DOHH2 (cell line): ENCODE measurements at regions not wholly inside any gene's neighbourhood (a gene's known extent, or its start where the extent isn't known, plus 50 kb on each side); places are given as distances from the start of the nearest gene placed in this dataset.

Experiments
- H3F3A ChIP-seq: fragments of 200-600 bp; sonication (generic), shearing (Covaris generic); 2 replicates; pipeline ENCODE4 v1.6.0; 2016; ENCODE audit warnings: antibody characterized with exemption, mild to moderate bottlenecking; ENCODE audit not compliant: control insufficient read depth, insufficient read depth
- H3K27ac ChIP-seq: fragments of 200-600 bp; sonication (generic); 2 replicates; pipeline ENCODE4 v1.5.1; 2014; ENCODE audit warnings: low read depth, mild to moderate bottlenecking, low read length, moderate library complexity
- H3K27me3 ChIP-seq: fragments of 200-600 bp; sonication (generic); 2 replicates; pipeline ENCODE4 v1.6.1; 2014; ENCODE audit warnings: mild to moderate bottlenecking, low read length, mixed read lengths; ENCODE audit not compliant: control insufficient read depth
- H3K36me3 ChIP-seq: fragments of 200-600 bp; sonication (generic); 2 replicates; pipeline ENCODE4 v1.6.1; 2014; ENCODE audit warnings: mild to moderate bottlenecking, low read length, moderate library complexity, mixed read lengths; ENCODE audit not compliant: control insufficient read depth
- H3K4me1 ChIP-seq: fragments of 200-600 bp; sonication (generic); 2 replicates; pipeline ENCODE4 v1.6.1; 2014; ENCODE audit warnings: mild to moderate bottlenecking, low read length, mixed read lengths; ENCODE audit not compliant: control insufficient read depth
- H3K4me2 ChIP-seq: fragments of 200-600 bp; sonication (generic); 2 replicates; pipeline ENCODE4 v1.6.0; 2014; ENCODE audit warnings: mild to moderate bottlenecking, low read length, moderate library complexity
- H3K4me3 ChIP-seq: fragments of 200-600 bp; sonication (generic); 2 replicates; pipeline ENCODE4 v1.5.1; 2014; ENCODE audit warnings: mild to moderate bottlenecking, low read length, mixed read lengths
- H3K79me2 ChIP-seq: fragments of 200-600 bp; sonication (generic); 2 replicates; pipeline ENCODE4 v1.6.1; 2014; ENCODE audit warnings: mild to moderate bottlenecking, low read length, mixed read lengths; ENCODE audit not compliant: control insufficient read depth
- H3K9me2 ChIP-seq: fragments of 200-600 bp; sonication (generic); replicated peaks from 2 replicates; pipeline ENCODE4 v1.6.1; 2014; ENCODE audit warnings: mild to moderate bottlenecking, low read length, mixed read lengths; ENCODE audit not compliant: control insufficient read depth
- H3K9me3 ChIP-seq: fragments of 200-600 bp; sonication (generic); 2 replicates; pipeline ENCODE4 v1.6.1; 2014; ENCODE audit warnings: antibody characterized with exemption, low read length, mixed read lengths; ENCODE audit not compliant: control insufficient read depth, insufficient read depth
- H4K20me1 ChIP-seq: fragments of 200-600 bp; sonication (generic); 2 replicates; pipeline ENCODE4 v1.6.0; 2014; ENCODE audit warnings: low read depth, mild to moderate bottlenecking, antibody characterized with exemption, low read length, moderate library complexity; ENCODE audit not compliant: control insufficient read depth, insufficient read depth
- CTCF ChIP-seq: fragments of 200-600 bp; sonication (generic); IDR thresholded peaks from one replicate; pipeline ENCODE4 v1.5.1; 2014; ENCODE audit warnings: antibody characterized with exemption, mild to moderate bottlenecking, low read depth, low read length; ENCODE audit not compliant: poor library complexity, severe bottlenecking
- EZH2phosphoT487 ChIP-seq: fragments of 200-600 bp; sonication (generic); IDR thresholded peaks from 2 replicates; pipeline ENCODE4 v1.6.1; 2017; ENCODE audit warnings: borderline replicate concordance, mild to moderate bottlenecking, antibody characterized with exemption, low read length, moderate library complexity, mixed read lengths

DNA sequence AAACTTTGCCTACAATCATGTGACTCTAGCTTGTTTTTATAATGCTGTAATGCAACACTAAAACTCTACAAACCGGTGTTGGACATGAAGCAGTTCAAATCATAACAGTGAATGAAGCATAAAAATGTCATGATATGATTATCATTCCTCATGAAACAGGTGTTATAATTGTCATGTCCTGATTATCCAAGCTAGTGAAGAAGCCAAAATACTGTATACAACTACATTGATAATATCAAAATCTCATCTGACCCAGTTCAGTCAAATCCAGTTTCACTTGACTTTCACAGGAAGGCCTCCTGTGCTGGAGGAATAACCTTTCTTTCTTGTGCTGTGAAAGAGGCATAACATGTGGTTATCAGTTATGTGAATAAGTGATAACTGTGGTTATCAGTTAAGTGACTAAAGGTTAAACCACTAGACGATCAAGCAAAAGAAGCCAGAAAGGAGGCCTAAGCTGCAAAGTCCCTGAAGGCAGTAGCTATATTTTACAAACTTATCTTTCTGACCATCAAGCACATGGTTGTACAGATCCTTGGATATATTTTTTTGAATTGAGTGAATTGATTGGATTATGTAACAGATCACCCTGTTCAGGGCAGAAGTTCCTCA, 296.4 kb downstream of the TUSC7 start:
- Histone ChIP-seq H3K4me1 (no peaks in the 10 kb centered on the region), H3K4me2 (no peak overlapping the region), H3K27me3 (no peaks in the 10 kb centered on the region), H3K9me3 (no peaks in the 10 kb centered on the region), H4K20me1 (no peaks in the 10 kb centered on the region), H3K9me2 (no peaks in the 10 kb centered on the region), H3K27ac (no peak overlapping the region), H3K4me3 (no peak overlapping the region), H3K79me2 (no peaks in the 10 kb centered on the region), H3F3A (no peaks in the 10 kb centered on the region), H3K36me3 (no peaks in the 10 kb centered on the region)
- TF ChIP-seq EZH2phosphoT487 = no peak
- TF ChIP-seq CTCF = no peak

DNA sequence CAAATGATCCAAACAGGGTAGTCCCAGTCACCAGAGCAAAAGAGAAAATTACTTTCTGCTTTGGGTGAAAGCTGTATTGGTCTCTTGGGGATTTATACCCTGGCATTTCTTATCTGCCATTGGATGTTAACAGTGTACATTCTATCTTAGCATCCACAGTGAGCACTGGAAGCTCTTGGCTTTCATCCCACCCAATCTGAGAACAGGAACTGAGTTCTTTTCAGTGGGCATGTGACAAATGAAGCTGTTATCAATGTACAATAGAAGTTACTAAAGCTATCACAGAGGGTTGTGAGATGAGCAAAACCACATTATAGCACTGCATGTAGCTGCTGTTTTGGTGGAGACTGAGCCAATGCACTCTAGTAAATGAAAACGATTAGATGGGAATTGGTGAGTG, 300.7 kb downstream of the TUSC7 start:
- Histone ChIP-seq H3K36me3 (no peaks in the 10 kb centered on the region), H4K20me1 (no peaks in the 10 kb centered on the region), H3K9me3 (no peaks in the 10 kb centered on the region), H3K27ac (no peak overlapping the region), H3K79me2 (no peaks in the 10 kb centered on the region), H3K4me2 (no peak overlapping the region), H3K9me2 (no peaks in the 10 kb centered on the region), H3K27me3 (no peaks in the 10 kb centered on the region), H3K4me1 (no peaks in the 10 kb centered on the region), H3K4me3 (no peak overlapping the region), H3F3A (no peaks in the 10 kb centered on the region)
- TF ChIP-seq CTCF (no peak), EZH2phosphoT487 (no peak)

DNA sequence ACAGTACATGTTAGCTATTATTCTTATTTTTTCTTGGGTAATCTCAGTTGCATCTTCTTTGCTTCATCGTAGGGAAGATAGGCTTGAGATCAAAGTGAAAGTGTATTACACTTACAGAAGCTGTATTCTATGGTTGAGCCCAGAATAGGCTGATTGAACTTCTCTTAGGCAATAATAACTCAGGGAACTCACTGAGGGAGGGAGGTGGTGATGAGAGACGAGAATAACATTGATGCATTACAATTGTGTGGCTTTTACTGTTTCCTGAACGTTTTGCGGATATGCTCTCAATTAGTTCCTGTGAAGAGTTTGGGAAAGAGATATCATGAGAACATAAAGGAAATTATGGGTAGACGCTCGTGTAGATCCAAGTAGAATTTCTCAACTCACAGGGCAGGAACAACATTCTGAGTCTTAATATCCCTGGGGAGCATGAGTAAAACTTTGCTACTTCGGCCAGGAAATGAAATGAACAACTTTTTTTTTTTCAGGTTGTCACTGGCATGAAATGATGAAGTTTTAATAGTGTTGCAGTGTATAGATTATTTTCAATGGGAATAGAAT, 302.2 kb downstream of the TUSC7 start:
- Histone ChIP-seq H3K79me2 (no peaks in the 10 kb centered on the region), H3K4me1 (no peaks in the 10 kb centered on the region), H3K9me3 (no peaks in the 10 kb centered on the region), H3K4me3 (no peak overlapping the region), H3F3A (no peaks in the 10 kb centered on the region), H3K27me3 (no peaks in the 10 kb centered on the region), H4K20me1 (no peaks in the 10 kb centered on the region), H3K9me2 (no peaks in the 10 kb centered on the region), H3K36me3 (no peaks in the 10 kb centered on the region), H3K27ac (no peak overlapping the region), H3K4me2 (no peak overlapping the region)
- no peak for TF ChIP-seq CTCF
- TF ChIP-seq EZH2phosphoT487 = no peak
